ENCODE measurements at regions not wholly inside any gene's neighbourhood (a gene's known extent, or its start where the extent isn't known, plus 50 kb on each side); places are given as distances from the start of the nearest gene placed in this dataset.

DNA sequence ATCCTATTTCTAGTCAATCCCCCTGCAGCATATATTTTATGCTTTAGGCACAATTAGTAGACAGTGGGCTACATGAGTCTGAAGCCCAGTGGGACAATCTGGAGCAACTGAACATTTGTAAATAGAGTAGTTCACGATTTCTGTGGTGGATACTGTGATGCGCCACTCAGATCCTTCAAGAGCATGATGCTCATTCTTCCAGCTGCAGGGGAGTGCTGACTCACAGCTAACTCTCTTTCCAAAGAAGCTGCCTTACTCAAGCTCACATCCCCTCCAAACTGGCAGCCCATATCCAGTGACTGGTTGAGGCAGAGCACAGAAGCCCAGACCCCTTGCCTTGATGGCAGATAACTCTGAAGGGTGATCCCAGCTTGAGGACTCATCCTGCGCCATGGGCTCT is 224.2 kb upstream of the EEA1 start:
- TF ChIP-seq, protein P1, sequence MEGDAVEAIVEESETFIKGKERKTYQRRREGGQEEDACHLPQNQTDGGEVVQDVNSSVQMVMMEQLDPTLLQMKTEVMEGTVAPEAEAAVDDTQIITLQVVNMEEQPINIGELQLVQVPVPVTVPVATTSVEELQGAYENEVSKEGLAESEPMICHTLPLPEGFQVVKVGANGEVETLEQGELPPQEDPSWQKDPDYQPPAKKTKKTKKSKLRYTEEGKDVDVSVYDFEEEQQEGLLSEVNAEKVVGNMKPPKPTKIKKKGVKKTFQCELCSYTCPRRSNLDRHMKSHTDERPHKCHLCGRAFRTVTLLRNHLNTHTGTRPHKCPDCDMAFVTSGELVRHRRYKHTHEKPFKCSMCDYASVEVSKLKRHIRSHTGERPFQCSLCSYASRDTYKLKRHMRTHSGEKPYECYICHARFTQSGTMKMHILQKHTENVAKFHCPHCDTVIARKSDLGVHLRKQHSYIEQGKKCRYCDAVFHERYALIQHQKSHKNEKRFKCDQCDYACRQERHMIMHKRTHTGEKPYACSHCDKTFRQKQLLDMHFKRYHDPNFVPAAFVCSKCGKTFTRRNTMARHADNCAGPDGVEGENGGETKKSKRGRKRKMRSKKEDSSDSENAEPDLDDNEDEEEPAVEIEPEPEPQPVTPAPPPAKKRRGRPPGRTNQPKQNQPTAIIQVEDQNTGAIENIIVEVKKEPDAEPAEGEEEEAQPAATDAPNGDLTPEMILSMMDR (IDR thresholded peaks at IDR 0.05; ENCODE audit: control extremely low read depth, extremely low read depth, low read depth, missing control alignments) = no peak
- DNase-seq (ENCODE audit: extremely low spot score) = no peak
- CTCF ChIA-PET = interaction anchor here (1.0 kb wide), 1 partner anchor 31 kb away, joined by 3 read pairs; no protein-coding TSS in a partner anchor
- POLR2A ChIA-PET = no interaction called here

DNA sequence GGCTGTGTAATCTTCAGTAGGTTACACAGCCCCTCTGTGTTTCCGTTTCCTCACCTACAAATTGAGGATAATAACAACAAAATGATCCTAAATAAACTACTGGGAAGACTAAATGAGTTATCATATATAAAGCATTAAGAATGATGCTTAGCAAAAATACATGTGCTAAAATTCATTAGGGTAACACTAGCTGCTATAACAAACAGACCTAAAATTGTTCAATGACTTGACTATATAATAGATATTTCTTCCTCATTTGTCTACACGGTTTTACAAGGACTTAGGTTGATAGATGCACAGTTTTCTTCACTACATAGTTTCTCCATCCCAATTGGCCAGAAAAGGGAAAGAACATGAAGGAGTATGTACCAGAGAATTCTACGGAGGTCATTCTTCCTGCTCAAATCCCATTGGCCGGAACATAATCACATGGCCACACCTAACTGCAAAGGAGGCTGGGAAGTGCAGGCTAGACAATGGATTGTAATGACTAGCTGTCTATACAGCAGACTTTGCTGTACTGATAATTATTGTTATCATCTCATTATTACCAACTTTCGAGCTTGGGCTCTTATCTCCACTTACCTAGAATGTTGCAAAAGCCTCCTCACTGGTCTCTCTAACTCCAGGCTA is 223.5 kb upstream of the NUDT4 start:
- ChIA-PET CTCF (interaction anchor here (0.7 to 2.5 kb wide), 9 partner anchors 15 to 288 kb away, joined by 3 to 8 read pairs (median 4); partner anchors contain the start of gene UBE2N), POLR2A (no interaction called here)
- no peak for DNase-seq (ENCODE audit: extremely low spot score)
- TF ChIP-seq, protein P1 (IDR thresholded peaks at IDR 0.05; ENCODE audit: control extremely low read depth, extremely low read depth, low read depth, missing control alignments) = no peak

DNA sequence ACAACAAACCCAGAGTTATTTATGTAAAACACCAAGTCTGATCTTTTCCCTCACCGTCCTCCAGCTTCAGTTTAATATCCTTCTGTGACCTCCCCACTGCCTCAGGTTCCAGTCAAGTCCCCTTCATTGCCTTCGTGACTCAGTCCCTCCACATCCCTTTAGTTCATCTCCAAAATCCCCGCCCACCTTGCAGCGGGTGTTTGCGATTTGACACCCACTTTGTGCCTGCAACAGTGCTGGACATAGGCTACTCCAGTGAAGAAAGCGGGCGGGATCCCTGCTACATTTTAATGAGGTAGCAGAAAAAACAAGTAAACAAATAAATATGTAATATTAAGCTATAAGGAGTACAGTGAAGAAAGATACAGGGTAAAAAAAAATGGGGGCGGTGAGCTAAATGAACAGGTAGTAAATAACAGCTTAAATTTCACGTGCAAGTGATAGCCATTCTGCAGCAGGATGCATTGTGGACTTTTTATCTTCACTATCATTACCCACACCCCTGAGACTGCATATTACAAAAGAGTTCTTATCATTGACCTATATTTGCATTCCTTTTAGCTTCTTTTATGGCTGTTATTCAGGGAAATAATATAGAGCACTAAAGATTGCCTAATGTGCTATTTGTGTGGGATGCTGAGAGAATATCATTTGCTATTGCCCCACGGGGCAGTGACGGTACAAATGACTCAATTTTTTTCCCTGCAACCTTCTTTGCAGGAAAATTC is 222.8 kb upstream of the NUDT4 start:
- CTCF ChIA-PET = interaction anchor here (0.7 to 2.5 kb wide), 10 partner anchors 9 to 287 kb away, joined by 3 to 8 read pairs (median 4); partner anchors contain the start of gene UBE2N
- TF ChIP-seq, protein P1 (IDR thresholded peaks at IDR 0.05; ENCODE audit: control extremely low read depth, extremely low read depth, low read depth, missing control alignments) = no peak
- no peak for DNase-seq (ENCODE audit: extremely low spot score)
- POLR2A ChIA-PET = no interaction called here

DNA sequence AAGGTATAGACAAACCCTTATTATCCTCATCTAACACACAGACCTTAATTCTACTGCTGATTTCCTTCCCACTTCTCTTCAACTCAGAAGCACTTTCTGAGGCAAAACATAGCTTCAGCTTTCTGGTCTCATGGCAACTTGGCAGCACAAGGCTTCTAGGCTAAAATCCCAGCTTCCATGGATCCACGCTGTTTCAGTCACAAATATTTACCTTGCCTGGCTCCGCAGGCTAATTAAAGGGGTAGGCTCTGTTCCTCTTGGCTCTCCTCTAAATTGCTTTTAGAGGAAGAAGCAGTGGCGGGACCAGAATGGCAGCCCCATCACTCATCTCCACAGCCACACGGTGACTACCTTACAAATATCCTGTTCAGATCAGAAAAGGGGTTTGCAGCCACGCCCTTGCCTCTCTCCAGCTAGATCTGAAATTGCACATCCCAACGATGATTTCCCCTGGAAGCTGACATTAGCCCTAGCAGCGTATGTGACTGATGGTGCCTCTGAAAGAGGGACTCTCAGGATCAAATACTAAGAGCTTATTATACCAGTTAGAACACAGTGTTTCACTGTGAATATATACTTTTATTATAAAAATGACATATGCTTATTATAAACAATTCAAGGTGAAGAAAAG is 221.5 kb upstream of the NUDT4 start:
- TF ChIP-seq, protein P1 (IDR thresholded peaks at IDR 0.05; ENCODE audit: control extremely low read depth, extremely low read depth, low read depth, missing control alignments) = no peak
- POLR2A ChIA-PET = no interaction called here
- CTCF ChIA-PET = interaction anchor here (1.1 to 2.5 kb wide), 4 partner anchors 10 to 59 kb away, joined by 3 to 8 read pairs (median 6); no protein-coding TSS in a partner anchor
- no peak for DNase-seq (ENCODE audit: extremely low spot score)

DNA sequence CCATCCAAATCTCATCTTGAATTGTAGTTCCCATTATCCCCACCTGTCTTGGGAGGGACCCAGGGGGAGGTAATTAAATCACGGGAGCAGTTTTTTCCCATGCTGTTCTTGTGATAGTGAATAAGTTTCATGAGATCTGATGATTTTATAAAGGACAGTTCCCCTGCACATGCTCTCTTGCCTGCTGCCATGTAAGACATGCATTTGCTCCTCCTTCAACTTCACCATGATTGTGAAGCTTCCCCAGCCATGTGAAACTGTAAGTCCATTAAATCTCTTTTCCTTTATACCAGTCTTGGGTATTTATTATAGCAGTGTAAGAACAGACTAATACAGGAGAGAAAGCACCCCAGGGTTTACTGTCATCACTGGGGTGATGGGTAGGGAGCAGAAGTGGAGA is 220.4 kb upstream of the NUDT4 start:
- DNase-seq (ENCODE audit: extremely low spot score) = no peak
- POLR2A ChIA-PET = interaction anchor here (1.3 kb wide), 1 partner anchor 18 kb away, joined by 3 read pairs; no protein-coding TSS in a partner anchor
- TF ChIP-seq, protein P1 (IDR thresholded peaks at IDR 0.05; ENCODE audit: control extremely low read depth, extremely low read depth, low read depth, missing control alignments) = no peak
- CTCF ChIA-PET = interaction anchor here (1.3 to 1.9 kb wide), 3 partner anchors 11 to 106 kb away, joined by 3 to 6 read pairs (median 3); no protein-coding TSS in a partner anchor

Measured in GM10248 (cell line).